ENCODE measurements at regions not wholly inside any gene's neighbourhood (a gene's known extent, or its start where the extent isn't known, plus 50 kb on each side); places are given as distances from the start of the nearest gene placed in this dataset.

DNA sequence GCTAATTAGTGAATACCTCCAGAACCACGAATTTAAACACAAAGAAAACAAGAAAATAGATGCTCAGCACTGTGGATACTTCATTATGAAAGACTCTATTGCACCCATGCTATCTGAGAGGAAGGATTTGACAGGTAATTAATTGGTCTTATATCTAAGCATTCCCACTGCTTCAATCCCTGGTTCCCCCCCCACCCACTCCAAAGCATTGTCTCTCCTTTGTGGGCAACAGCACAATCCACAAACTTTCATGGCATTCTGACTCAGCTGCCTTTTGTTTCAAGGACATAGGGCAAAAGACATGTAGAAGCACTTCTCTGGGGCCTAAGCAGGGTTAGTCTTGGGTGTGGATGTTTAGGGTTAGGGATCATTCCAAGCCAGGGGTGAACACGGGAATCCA, 551.4 kb downstream of the BUD13 start:
- no peak overlapping the region for H3K4me3 ChIP-seq (ENCODE audit: low read length)
- no peaks in the 10 kb centered on the region for H3K36me3 ChIP-seq (ENCODE audit: insufficient read depth, low read depth, low read length)
- no peak overlapping the region for H3K9ac ChIP-seq (ENCODE audit: low read depth, low read length)
- H3K27me3 ChIP-seq (ENCODE audit: insufficient read depth, low read length), result no peaks in the 10 kb centered on the region
- peaks cover 14% of the 10 kb centered on the region; the same call in 1 of the 2 replicates for H3K4me1 ChIP-seq (ENCODE audit: insufficient read depth, low read length)
- H3K27ac ChIP-seq (ENCODE audit: low read length), result no peak overlapping the region
- no peaks in the 10 kb centered on the region for H3K9me3 ChIP-seq (ENCODE audit: insufficient read depth, low read depth, low read length)

DNA sequence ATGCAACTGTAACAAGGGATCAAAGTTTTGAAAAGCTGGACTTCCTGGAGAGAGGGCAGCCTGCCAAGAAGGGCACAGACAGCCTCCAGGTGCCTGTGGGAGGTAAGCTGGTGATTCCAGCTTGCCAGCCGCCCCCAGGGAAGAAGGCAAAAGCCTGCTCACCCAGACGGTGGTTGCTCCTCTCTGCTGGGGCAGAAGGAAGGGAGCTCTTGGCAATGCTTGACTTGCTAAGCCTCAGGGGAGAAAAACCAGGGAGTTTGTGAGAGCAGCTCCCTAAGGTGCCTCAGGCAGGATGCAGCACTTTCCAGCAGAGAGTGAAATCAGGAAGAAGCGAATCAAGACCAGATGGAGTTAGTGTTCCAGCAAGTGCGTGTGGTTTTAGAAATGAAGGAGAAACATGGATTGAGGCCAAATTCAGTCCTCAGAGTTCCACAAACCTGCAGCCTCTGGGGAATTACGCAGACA, 553.6 kb downstream of the BUD13 start:
- Histone ChIP-seq H3K27me3 (ENCODE audit: insufficient read depth, low read length) (no peaks in the 10 kb centered on the region), H3K9me3 (ENCODE audit: insufficient read depth, low read depth, low read length) (no peaks in the 10 kb centered on the region), H3K4me3 (ENCODE audit: low read length) (no peak overlapping the region), H3K9ac (ENCODE audit: low read depth, low read length) (no peak overlapping the region), H3K27ac (ENCODE audit: low read length) (no peak overlapping the region), H3K36me3 (ENCODE audit: insufficient read depth, low read depth, low read length) (no peaks in the 10 kb centered on the region), H3K4me1 (ENCODE audit: insufficient read depth, low read length) (0 out of 2 replicates have a peak, but pooled peaks cover 4% of the 10 kb centered on the region)

- H3K27ac ChIP-seq (ENCODE audit: low read length), result no peak overlapping the region
- H3K9me3 ChIP-seq (ENCODE audit: insufficient read depth, low read depth, low read length), result no peaks in the 10 kb centered on the region
- no peaks in the 10 kb centered on the region for H3K36me3 ChIP-seq (ENCODE audit: insufficient read depth, low read depth, low read length)
- H3K4me3 ChIP-seq (ENCODE audit: low read length), result no peak overlapping the region
- H3K27me3 ChIP-seq (ENCODE audit: insufficient read depth, low read length), result no peaks in the 10 kb centered on the region
- 0 out of 2 replicates have a peak, but pooled peaks cover 4% of the 10 kb centered on the region for H3K4me1 ChIP-seq (ENCODE audit: insufficient read depth, low read length)
- no peak overlapping the region for H3K9ac ChIP-seq (ENCODE audit: low read depth, low read length)
These were observed 555.3 kb downstream of the BUD13 start for GRCh38 chr11:116217441-116217840.

DNA sequence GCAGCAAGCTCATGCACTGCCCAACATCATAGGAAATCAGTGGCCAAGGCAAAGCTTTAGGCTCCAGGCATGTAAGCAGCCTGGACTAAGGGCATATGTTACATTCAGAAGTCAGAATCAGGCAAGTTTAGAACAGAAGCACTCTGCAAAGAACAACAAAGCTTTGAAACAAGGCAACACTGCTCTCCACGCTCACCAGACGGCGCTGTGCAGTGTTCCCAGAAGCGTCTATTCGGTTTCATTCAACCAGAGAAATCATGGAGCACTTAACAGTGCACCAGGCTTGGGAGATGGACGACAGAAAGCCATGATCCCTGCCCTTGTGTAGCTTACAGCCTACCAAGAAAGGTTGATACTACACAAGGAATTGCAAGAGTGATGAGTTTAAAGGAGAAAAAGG, 555.8 kb downstream of the BUD13 start:
- H3K9ac ChIP-seq (ENCODE audit: low read depth, low read length), result no peak overlapping the region
- H3K27ac ChIP-seq (ENCODE audit: low read length), result no peak overlapping the region
- no peak overlapping the region for H3K4me3 ChIP-seq (ENCODE audit: low read length)
- no peaks in the 10 kb centered on the region for H3K9me3 ChIP-seq (ENCODE audit: insufficient read depth, low read depth, low read length)
- H3K4me1 ChIP-seq (ENCODE audit: insufficient read depth, low read length), result 0 out of 2 replicates have a peak, but pooled peaks cover 4% of the 10 kb centered on the region
- no peaks in the 10 kb centered on the region for H3K36me3 ChIP-seq (ENCODE audit: insufficient read depth, low read depth, low read length)
- no peaks in the 10 kb centered on the region for H3K27me3 ChIP-seq (ENCODE audit: insufficient read depth, low read length)

DNA sequence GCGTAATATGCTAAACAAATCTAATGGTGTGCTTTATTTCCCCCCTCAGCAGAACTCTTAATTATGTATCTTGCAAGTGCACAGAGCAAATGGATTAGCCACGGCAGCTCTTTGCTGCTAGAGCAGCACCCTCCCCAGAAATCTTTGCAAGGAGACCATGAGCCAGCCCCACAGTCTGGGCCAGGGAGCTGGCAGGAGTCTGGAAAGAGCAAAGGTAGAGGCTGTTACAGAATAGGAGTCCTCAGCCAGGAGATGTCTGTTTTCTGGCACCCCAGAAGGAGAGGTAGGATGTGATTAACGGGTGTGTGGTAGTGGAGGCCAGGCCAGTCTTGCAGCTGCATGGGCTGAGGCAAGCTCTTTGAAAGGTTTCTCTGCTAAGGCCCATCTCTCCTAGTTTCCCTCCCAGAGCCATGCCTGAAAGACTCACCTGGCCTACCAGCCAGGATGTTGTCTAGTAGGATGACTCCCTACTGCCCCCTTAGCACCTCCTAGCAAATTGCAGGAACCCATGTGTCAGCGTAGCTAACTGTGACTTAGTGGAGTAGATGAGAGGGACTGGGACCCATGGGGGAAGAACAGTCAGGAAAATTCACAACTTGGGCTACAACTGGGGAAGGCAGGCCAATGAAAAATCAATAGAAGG, 557.2 kb downstream of the BUD13 start:
- Histone ChIP-seq H3K27ac (ENCODE audit: low read length) (no peak overlapping the region), H3K4me3 (ENCODE audit: low read length) (no peak overlapping the region), H3K9ac (ENCODE audit: low read depth, low read length) (no peak overlapping the region), H3K27me3 (ENCODE audit: insufficient read depth, low read length) (no peaks in the 10 kb centered on the region), H3K36me3 (ENCODE audit: insufficient read depth, low read depth, low read length) (no peaks in the 10 kb centered on the region), H3K9me3 (ENCODE audit: insufficient read depth, low read depth, low read length) (no peaks in the 10 kb centered on the region), H3K4me1 (ENCODE audit: insufficient read depth, low read length) (no peaks in the 10 kb centered on the region)

GRCh38 chr11:116211147-116211546, 561.6 kb downstream of the BUD13 start:
- no peaks in the 10 kb centered on the region for H3K4me1 ChIP-seq (ENCODE audit: insufficient read depth, low read length)
- H3K27ac ChIP-seq (ENCODE audit: low read length), result no peak overlapping the region
- H3K4me3 ChIP-seq (ENCODE audit: low read length), result no peak overlapping the region
- no peak overlapping the region for H3K9ac ChIP-seq (ENCODE audit: low read depth, low read length)
- H3K27me3 ChIP-seq (ENCODE audit: insufficient read depth, low read length), result no peaks in the 10 kb centered on the region; the same call in 1 of the 2 replicates
- H3K36me3 ChIP-seq (ENCODE audit: insufficient read depth, low read depth, low read length), result no peaks in the 10 kb centered on the region
- H3K9me3 ChIP-seq (ENCODE audit: insufficient read depth, low read depth, low read length), result no peaks in the 10 kb centered on the region

- no peak overlapping the region for H3K27ac ChIP-seq (ENCODE audit: low read length)
- H3K9me3 ChIP-seq (ENCODE audit: insufficient read depth, low read depth, low read length), result no peaks in the 10 kb centered on the region
- no peak overlapping the region for H3K9ac ChIP-seq (ENCODE audit: low read depth, low read length)
- H3K36me3 ChIP-seq (ENCODE audit: insufficient read depth, low read depth, low read length), result no peaks in the 10 kb centered on the region
- H3K4me3 ChIP-seq (ENCODE audit: low read length), result no peak overlapping the region
- no peaks in the 10 kb centered on the region for H3K4me1 ChIP-seq (ENCODE audit: insufficient read depth, low read length)
- no peaks in the 10 kb centered on the region; the same call in 1 of the 2 replicates for H3K27me3 ChIP-seq (ENCODE audit: insufficient read depth, low read length)
These were observed 562.1 kb downstream of the BUD13 start for GRCh38 chr11:116210663-116211062.

- no peaks in the 10 kb centered on the region for H3K36me3 ChIP-seq (ENCODE audit: insufficient read depth, low read depth, low read length)
These were observed 563.5 kb downstream of the BUD13 start for GRCh38 chr11:116209255-116209654.

DNA sequence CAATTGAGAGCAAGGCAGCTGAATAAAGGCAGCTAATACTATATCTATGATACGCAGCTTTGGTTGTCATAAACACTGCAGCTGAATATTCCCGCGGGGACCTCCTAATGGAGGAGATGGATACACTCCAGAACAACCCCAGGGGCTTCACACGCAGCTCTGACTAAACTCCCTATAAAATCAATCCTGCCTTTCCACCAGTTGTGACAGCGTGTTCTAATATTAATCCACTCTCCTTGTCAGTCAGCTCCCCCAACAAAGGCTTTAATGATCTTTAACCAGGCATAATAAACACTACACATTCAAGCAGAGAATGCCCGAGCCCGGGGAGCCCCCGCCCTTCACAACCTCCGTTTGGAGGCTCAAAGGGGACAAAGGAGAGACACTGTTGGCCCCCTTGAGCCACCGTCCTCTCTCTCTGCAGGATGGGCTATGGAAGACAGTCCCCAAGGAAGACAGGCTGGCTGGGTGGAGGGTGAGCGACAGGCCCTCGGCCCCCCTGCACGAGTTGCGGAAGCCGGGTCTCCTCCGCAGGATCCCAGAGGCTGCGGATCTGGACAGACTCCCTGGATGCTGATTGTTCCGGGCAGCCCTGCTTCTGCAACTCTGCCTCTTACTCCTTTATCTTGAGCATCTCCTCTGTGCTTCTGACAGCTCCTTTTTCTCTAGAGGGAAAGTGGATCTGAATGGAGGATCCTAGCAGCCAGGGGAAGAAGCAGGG, 565.2 kb downstream of the BUD13 start:
- Histone ChIP-seq H3K27me3 (ENCODE audit: insufficient read depth, low read length) (no peaks in the 10 kb centered on the region; the same call in 1 of the 2 replicates), H3K4me3 (ENCODE audit: low read length) (no peak overlapping the region), H3K4me1 (ENCODE audit: insufficient read depth, low read length) (no peaks in the 10 kb centered on the region), H3K9ac (ENCODE audit: low read depth, low read length) (no peak overlapping the region), H3K9me3 (ENCODE audit: insufficient read depth, low read depth, low read length) (no peaks in the 10 kb centered on the region), H3K27ac (ENCODE audit: low read length) (no peak overlapping the region), H3K36me3 (ENCODE audit: insufficient read depth, low read depth, low read length) (no peaks in the 10 kb centered on the region)

More at GRCh38 chr11:116209255-116209654, 563.5 kb downstream of the BUD13 start:
- Histone ChIP-seq H3K4me1 (ENCODE audit: insufficient read depth, low read length) (no peaks in the 10 kb centered on the region), H3K4me3 (ENCODE audit: low read length) (no peak overlapping the region), H3K9ac (ENCODE audit: low read depth, low read length) (no peak overlapping the region), H3K27me3 (ENCODE audit: insufficient read depth, low read length) (no peaks in the 10 kb centered on the region; the same call in 1 of the 2 replicates), H3K27ac (ENCODE audit: low read length) (no peak overlapping the region), H3K9me3 (ENCODE audit: insufficient read depth, low read depth, low read length) (no peaks in the 10 kb centered on the region)

- Histone ChIP-seq H3K4me1 (ENCODE audit: insufficient read depth, low read length) (no peaks in the 10 kb centered on the region), H3K36me3 (ENCODE audit: insufficient read depth, low read depth, low read length) (no peaks in the 10 kb centered on the region), H3K27ac (ENCODE audit: low read length) (no peak overlapping the region), H3K9me3 (ENCODE audit: insufficient read depth, low read depth, low read length) (no peaks in the 10 kb centered on the region), H3K4me3 (ENCODE audit: low read length) (no peak overlapping the region), H3K27me3 (ENCODE audit: insufficient read depth, low read length) (no peaks in the 10 kb centered on the region; the same call in 1 of the 2 replicates), H3K9ac (ENCODE audit: low read depth, low read length) (no peak overlapping the region)
These were observed 565.8 kb downstream of the BUD13 start for GRCh38 chr11:116207019-116207418.

GRCh38 chr11:116202922-116203321, 569.9 kb downstream of the BUD13 start:
- no peaks in the 10 kb centered on the region for H3K9me3 ChIP-seq (ENCODE audit: insufficient read depth, low read depth, low read length)
- no peak overlapping the region for H3K27ac ChIP-seq (ENCODE audit: low read length)
- H3K4me1 ChIP-seq (ENCODE audit: insufficient read depth, low read length), result no peaks in the 10 kb centered on the region; the same call in 1 of the 2 replicates
- no peaks in the 10 kb centered on the region for H3K36me3 ChIP-seq (ENCODE audit: insufficient read depth, low read depth, low read length)
- no peaks in the 10 kb centered on the region for H3K27me3 ChIP-seq (ENCODE audit: insufficient read depth, low read length)
- H3K9ac ChIP-seq (ENCODE audit: low read depth, low read length), result no peak overlapping the region
- no peak overlapping the region for H3K4me3 ChIP-seq (ENCODE audit: low read length)

DNA sequence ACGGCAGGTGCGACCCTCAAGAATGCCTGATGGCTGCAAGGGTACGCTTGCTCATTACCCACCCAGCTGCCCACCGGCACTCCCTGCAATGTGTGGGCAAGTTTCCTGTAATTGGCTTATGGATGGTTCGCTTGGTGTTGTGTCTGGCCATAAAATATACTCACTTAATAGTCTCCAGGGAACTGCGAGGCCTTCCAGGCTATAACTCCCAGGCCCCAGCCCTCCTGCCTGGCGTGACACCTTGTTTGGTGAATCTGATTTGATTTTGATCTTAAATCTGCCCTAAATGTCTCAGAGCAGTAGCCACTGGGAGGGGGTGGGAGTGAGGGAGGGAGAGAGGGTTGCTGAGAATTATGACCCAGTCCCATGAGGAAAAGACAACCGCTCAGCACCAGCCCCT, 572.2 kb downstream of the BUD13 start:
- Histone ChIP-seq H3K27me3 (ENCODE audit: insufficient read depth, low read length) (no peaks in the 10 kb centered on the region), H3K36me3 (ENCODE audit: insufficient read depth, low read depth, low read length) (no peaks in the 10 kb centered on the region), H3K9me3 (ENCODE audit: insufficient read depth, low read depth, low read length) (no peaks in the 10 kb centered on the region), H3K9ac (ENCODE audit: low read depth, low read length) (no peak overlapping the region; the same call in 1 of the 2 replicates), H3K4me1 (ENCODE audit: insufficient read depth, low read length) (no peaks in the 10 kb centered on the region; the same call in 1 of the 2 replicates), H3K27ac (ENCODE audit: low read length) (no peak overlapping the region), H3K4me3 (ENCODE audit: low read length) (no peak overlapping the region)

Measured in iPS-20b (cell line).